Right lobe of liver (tissue), 6 donors: ENCODE measurements at regions not wholly inside any gene's neighbourhood (a gene's known extent, or its start where the extent isn't known, plus 50 kb on each side); places are given as distances from the start of the nearest gene placed in this dataset.

Source experiments
- ATAC-seq, 4 donors: fragments of 200-7000 bp; cut with Tn5 transposase; one replicate each; pipeline ENCODE4 v1.9.1; 2020; ENCODE audit warnings: mild to moderate bottlenecking in 4 of 4, moderate library complexity in 4 of 4
- DNase-seq, 3 donors: peaks; one replicate each; pipeline ENCODE4 v3.0.0-alpha.2; 2020
- H3K27ac ChIP-seq, 3 donors: fragments of 200-600 bp; one replicate each; pipeline ENCODE4 v1.8.0; 2022
- H3K27me3 ChIP-seq, 2 donors: fragments of 200-600 bp; one replicate each; pipeline ENCODE4 v1.8.0; 2022
- H3K36me3 ChIP-seq, 4 donors: fragments of 200-600 bp; sonication (generic) in 1 of 4; one replicate each; pipeline versions ENCODE4 v1.5.1 to v1.8.0; 2017 to 2022; ENCODE audit warnings: control low read depth in 1 of 4
- H3K4me1 ChIP-seq, 4 donors: fragments of 200-600 bp; sonication (generic) in 1 of 4; one replicate each; pipeline versions ENCODE4 v1.5.1 to v1.8.0; 2017 to 2022; ENCODE audit warnings: control low read depth in 1 of 4
- H3K4me3 ChIP-seq, 3 donors: fragments of 200-600 bp; one replicate each; pipeline ENCODE4 v1.8.0; 2022
- H3K9me3 ChIP-seq, 4 donors: fragments of 200-600 bp; sonication (generic) in 1 of 4; one replicate each; pipeline versions ENCODE4 v1.5.1 to v1.8.0; 2017 to 2022; ENCODE audit warnings: control low read depth in 1 of 4
- CTCF ChIP-seq, 4 donors: fragments of 200-600 bp in 3 of 4; fragments of 450-650 bp in 1 of 4; IDR thresholded peaks; one replicate each; pipeline versions ENCODE4 v1.5.1 to v1.8.0; 2016 to 2022; ENCODE audit warnings: antibody characterized with exemption in 4 of 4, mild to moderate bottlenecking in 2 of 4
- POLR2A ChIP-seq: fragments of 450-650 bp; IDR thresholded peaks from one replicate; pipeline ENCODE4 v1.6.1; 2017; ENCODE audit warnings: antibody characterized with exemption, mild to moderate bottlenecking
- WGBS: methylation state at CpG from one replicate; pipeline ENCODE4 v1.1.6; 2018; ENCODE audit warnings: low coverage, low lambda C conversion rate; ENCODE audit not compliant: insufficient coverage; ENCODE audit errors: missing lambda C conversion rate; 5-methylcytosine and 5-hydroxymethylcytosine counted together
- intact Hi-C, 2 donors: fragments of 100-400 bp; cut with DNase I; formaldehyde crosslinking; loops; one replicate each; pipeline versions ENCODE4 v1.11.2 to v1.14.1; 2022
- donor health status: DM: no; HTN: yes; CAD: no.
- donor health status: DM: no; HTN: no; CAD: no.
- donor health status: DM: no; HTN: no; CAD: no.
- donor health status: DM: no; HTN: yes; CAD: no.
- donor health status: DM: no; HTN: yes; CAD: no.

GRCh38 chr4:19540859-19541540, 710.7 kb upstream of the SLIT2 start:
- Histone ChIP-seq H3K36me3 (no peaks in the 10 kb centered on the region), H3K4me3 (no peak overlapping the region), H3K4me1 (no peaks in the 10 kb centered on the region), H3K27me3 (no peaks in the 10 kb centered on the region), H3K9me3 (no peaks in the 10 kb centered on the region), H3K27ac (no peak overlapping the region)
- intact Hi-C loops, result no loop called here
- WGBS, result 48% methylated on average over 6 of the region's 6 CpGs
- TF ChIP-seq CTCF (IDR thresholded peaks at IDR 0.05) (no peak), POLR2A (no peak)
- ATAC-seq (no peak), DNase-seq (no peak)

- Histone ChIP-seq H3K27me3 (no peaks in the 10 kb centered on the region), H3K9me3 (no peaks in the 10 kb centered on the region), H3K27ac (no peak overlapping the region), H3K36me3 (no peaks in the 10 kb centered on the region), H3K4me3 (no peak overlapping the region), H3K4me1 (no peaks in the 10 kb centered on the region)
- WGBS, result 36% methylated on average over 3 of the region's 3 CpGs
- TF ChIP-seq CTCF (IDR thresholded peaks at IDR 0.05) (no peak), POLR2A (no peak)
- DNase-seq (no peak), ATAC-seq (no peak)
- intact Hi-C loops, result no loop called here
Observed at GRCh38 chr4:19539201-19539600, 712.5 kb upstream of the SLIT2 start.

GRCh38 chr4:19534159-19534558, 717.5 kb upstream of the SLIT2 start:
- no peak for ATAC-seq
- no peaks in the 10 kb centered on the region for H3K9me3 ChIP-seq
- DNase-seq, result no peak
- H3K4me3 ChIP-seq, result no peak overlapping the region
- TF ChIP-seq POLR2A (no peak), CTCF (IDR thresholded peaks at IDR 0.05) (no peak)
- H3K4me1 ChIP-seq, result no peaks in the 10 kb centered on the region
- no peak overlapping the region for H3K27ac ChIP-seq
- 77% methylated on average over 3 of the region's 3 CpGs for WGBS
- intact Hi-C loops, result no loop called here
- no peaks in the 10 kb centered on the region for H3K27me3 ChIP-seq
- no peaks in the 10 kb centered on the region for H3K36me3 ChIP-seq

GRCh38 chr4:19531906-19532848, 719.5 kb upstream of the SLIT2 start:
- intact Hi-C loops, result no loop called here
- ATAC-seq (no peak), DNase-seq (no peak)
- Histone ChIP-seq H3K4me1 (no peaks in the 10 kb centered on the region), H3K27ac (no peak overlapping the region), H3K9me3 (no peaks in the 10 kb centered on the region), H3K36me3 (no peaks in the 10 kb centered on the region), H3K4me3 (no peak overlapping the region), H3K27me3 (no peaks in the 10 kb centered on the region)
- TF ChIP-seq CTCF (IDR thresholded peaks at IDR 0.05), result no peak
- no peak for TF ChIP-seq POLR2A
- WGBS, result 60% methylated on average over 3 of the region's 5 CpGs
